ENCODE measurements at regions not wholly inside any gene's neighbourhood (a gene's known extent, or its start where the extent isn't known, plus 50 kb on each side); places are given as distances from the start of the nearest gene placed in this dataset.

DNA sequence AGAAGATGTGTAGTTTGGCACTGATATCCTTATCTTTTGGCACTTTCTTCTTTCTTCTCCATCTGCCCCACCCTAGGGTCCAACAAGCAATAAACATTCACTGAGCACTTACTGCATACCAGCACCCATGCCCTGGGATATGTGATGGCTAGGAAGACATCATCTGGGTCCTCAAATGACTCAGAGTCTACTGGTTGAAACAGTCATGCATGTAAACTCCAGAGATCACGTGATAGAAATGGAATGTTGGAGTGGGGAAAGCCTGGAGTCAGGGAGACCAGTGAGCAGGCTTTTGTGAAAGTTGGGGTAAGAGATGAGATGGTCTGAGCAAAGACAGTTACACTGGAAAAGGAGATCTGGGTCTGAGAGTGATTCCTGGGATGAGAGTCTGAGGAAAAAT is 724.9 kb upstream of the TENM4 start:
- H3K4me3 Mint-ChIP-seq, result no peak overlapping the region
- peaks cover 23% of the 10 kb centered on the region for H3K9me3 Mint-ChIP-seq (ENCODE audit: low read depth)

DNA sequence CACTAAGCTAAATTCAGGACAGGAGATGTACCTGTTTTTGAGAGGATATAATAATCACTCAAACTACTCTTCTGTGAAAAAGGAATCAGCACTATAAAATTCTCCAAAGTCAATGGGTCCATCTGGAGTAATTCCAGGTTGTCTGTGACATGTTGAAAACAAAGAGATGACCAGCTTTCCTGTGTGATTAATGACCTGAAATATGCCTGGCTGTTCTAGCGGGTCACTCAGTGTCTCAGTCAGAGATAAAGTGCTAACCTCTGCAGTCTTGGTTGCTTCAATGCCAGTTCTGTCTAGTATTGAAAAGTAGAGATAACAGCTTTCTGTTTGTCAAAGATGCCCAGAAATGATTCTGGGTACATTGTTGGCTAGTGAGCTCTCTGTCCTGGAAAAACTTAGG is 722.6 kb upstream of the TENM4 start:
- Mint-ChIP-seq H3K4me1 (ENCODE audit: low read depth) (no peaks in the 10 kb centered on the region), H3K27ac (no peak overlapping the region), H3K4me3 (no peak overlapping the region), H3K27me3 (no peaks in the 10 kb centered on the region), H3K9me3 (ENCODE audit: low read depth) (peaks cover 11% of the 10 kb centered on the region), H3K36me3 (no peaks in the 10 kb centered on the region)

More for the DNA sequence above, 724.9 kb upstream of the TENM4 start:
- Mint-ChIP-seq H3K27me3 (no peaks in the 10 kb centered on the region), H3K4me1 (ENCODE audit: low read depth) (no peaks in the 10 kb centered on the region), H3K27ac (no peak overlapping the region), H3K36me3 (no peaks in the 10 kb centered on the region)

DNA sequence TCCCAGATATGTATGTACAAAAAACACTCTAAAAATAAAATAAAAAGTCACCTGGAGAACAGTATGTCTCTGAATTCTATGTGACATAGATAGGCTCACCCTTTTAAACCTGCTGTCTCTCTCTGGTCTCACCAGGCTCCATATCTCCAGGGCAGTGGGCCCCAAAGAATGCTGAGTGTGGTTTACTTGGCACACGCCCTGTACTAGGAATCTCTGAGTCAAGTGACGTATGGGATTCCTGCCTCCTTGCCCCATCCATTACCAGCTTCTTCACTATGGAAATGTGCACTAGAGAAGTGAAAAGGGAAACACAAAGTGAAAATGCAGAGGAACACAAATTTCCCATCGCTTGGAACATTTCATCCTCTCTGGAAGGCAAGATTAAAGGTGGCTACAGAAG is 722.2 kb upstream of the TENM4 start:
- Mint-ChIP-seq H3K36me3 (no peaks in the 10 kb centered on the region), H3K9me3 (ENCODE audit: low read depth) (peaks cover 11% of the 10 kb centered on the region), H3K27me3 (no peaks in the 10 kb centered on the region), H3K4me1 (ENCODE audit: low read depth) (no peaks in the 10 kb centered on the region), H3K27ac (no peak overlapping the region), H3K4me3 (no peak overlapping the region)

DNA sequence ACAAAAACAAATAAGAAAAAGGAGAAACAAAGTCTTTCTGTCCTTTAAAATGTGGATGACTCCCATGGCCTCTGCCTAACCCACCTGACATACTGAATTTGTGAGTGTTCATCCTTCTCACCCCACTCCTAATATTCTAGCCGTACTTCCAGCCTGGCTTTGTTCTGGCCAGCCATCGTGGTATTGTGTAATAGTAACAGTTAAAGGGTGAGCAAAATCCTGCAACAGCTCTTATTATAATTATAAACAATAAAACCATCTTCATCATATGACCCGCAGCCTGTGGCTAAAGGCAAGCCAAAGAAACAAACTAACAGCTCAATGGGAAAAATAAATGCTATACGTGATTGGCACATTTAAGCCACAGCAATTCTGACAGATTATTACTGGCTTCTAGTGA is 721.6 kb upstream of the TENM4 start:
- no peak overlapping the region for H3K27ac Mint-ChIP-seq
- H3K4me3 Mint-ChIP-seq, result no peak overlapping the region
- no peaks in the 10 kb centered on the region for H3K27me3 Mint-ChIP-seq
- no peaks in the 10 kb centered on the region for H3K36me3 Mint-ChIP-seq
- no peaks in the 10 kb centered on the region for H3K4me1 Mint-ChIP-seq (ENCODE audit: low read depth)
- H3K9me3 Mint-ChIP-seq (ENCODE audit: low read depth), result peaks cover 11% of the 10 kb centered on the region

DNA sequence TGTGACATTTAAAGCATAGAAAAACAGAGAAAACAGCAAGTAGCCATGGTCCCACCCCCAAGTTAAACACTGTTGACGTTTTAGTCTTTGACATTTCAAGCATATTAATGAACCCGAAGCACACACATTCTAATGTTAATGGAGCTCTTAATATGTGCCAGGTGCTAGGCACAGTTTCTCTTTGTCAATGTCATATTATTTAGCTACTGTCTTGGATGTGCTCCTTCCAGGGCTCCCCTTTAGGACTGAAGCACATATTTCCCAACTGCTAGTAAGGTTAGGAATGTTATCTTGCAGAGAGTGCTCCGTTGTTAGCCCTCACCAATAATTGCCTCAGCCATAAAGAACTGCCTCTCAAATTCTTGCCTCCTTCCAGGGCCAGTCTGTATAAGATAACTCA is 716.6 kb upstream of the TENM4 start:
- Mint-ChIP-seq H3K27ac (no peak overlapping the region), H3K27me3 (no peaks in the 10 kb centered on the region), H3K36me3 (no peaks in the 10 kb centered on the region), H3K4me1 (ENCODE audit: low read depth) (no peaks in the 10 kb centered on the region), H3K4me3 (no peak overlapping the region), H3K9me3 (ENCODE audit: low read depth) (peaks cover 4% of the 10 kb centered on the region)

DNA sequence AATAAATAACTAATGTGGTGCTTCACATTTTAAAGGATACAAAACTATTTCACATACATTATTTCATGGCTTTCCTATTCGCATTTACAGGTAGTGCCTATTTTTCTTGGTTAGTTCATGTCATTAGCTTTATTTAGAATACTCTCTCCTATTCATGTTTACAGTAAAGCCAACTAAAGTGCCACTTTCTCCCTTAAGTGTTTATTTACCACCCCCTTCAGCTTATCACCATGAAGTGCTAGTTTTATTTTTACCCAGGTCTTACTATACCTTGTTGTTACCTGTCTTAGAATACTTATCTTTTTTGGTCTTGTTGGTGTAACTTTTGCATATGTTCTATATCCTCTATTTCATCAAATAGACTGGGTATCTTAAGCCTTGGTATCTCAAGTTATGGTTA is 715.2 kb upstream of the TENM4 start:
- no peaks in the 10 kb centered on the region for H3K27me3 Mint-ChIP-seq
- no peaks in the 10 kb centered on the region for H3K36me3 Mint-ChIP-seq
- H3K4me1 Mint-ChIP-seq (ENCODE audit: low read depth), result no peaks in the 10 kb centered on the region
- no peak overlapping the region for H3K27ac Mint-ChIP-seq
- H3K9me3 Mint-ChIP-seq (ENCODE audit: low read depth), result peaks cover 4% of the 10 kb centered on the region
- no peak overlapping the region for H3K4me3 Mint-ChIP-seq

DNA sequence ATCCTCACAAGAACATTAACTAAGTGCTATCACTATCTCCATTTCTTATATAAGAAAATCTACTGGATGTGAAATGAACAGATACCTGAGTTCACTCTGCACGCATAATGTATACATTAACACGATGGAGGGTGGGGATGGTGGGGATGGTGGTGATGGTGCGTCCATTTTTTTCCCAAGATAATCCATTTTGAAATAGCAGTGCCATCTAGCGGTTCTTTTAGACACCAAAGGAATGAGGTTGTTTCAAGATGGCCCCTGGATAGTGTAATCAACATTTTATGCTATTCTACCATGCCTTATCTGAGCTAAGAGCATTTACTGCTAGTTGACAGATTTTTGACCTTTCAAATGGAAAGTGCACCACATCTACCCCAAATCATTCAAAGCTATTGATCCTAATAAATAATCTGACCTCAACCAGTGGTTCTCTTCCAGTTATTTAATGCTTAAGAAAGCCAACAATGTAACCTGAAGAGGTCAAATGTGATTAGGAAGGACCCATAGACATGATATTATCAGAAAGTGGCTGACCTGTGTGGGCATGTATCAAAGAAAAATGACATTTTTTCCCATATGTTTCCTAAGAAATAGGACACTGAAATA is 714.7 kb upstream of the TENM4 start:
- Mint-ChIP-seq H3K36me3 (no peaks in the 10 kb centered on the region), H3K9me3 (ENCODE audit: low read depth) (peaks cover 3% of the 10 kb centered on the region), H3K4me1 (ENCODE audit: low read depth) (no peaks in the 10 kb centered on the region), H3K4me3 (no peak overlapping the region), H3K27ac (no peak overlapping the region), H3K27me3 (no peaks in the 10 kb centered on the region)

DNA sequence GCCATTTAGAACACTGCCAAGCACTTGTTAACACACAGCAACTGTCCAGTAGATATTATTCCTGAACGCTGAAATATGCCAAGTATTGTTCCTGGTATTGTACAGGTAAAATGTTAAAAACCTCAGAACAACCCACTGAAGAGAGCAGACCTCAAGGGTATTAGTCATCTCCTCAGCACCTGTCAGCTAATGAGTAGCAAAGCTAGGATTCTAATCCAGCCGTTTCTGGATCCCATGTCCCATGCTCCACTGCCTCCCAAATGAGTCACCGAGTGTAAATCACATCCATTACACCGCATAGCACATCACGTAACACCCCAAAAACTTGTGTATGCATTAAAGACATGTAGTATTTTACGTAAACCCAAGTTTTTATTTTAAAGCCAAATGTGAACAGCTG is 705.4 kb upstream of the TENM4 start:
- Mint-ChIP-seq H3K27me3 (no peaks in the 10 kb centered on the region), H3K9me3 (ENCODE audit: low read depth) (no peaks in the 10 kb centered on the region), H3K36me3 (no peaks in the 10 kb centered on the region), H3K4me3 (no peak overlapping the region), H3K27ac (no peak overlapping the region), H3K4me1 (ENCODE audit: low read depth) (no peaks in the 10 kb centered on the region)

DNA sequence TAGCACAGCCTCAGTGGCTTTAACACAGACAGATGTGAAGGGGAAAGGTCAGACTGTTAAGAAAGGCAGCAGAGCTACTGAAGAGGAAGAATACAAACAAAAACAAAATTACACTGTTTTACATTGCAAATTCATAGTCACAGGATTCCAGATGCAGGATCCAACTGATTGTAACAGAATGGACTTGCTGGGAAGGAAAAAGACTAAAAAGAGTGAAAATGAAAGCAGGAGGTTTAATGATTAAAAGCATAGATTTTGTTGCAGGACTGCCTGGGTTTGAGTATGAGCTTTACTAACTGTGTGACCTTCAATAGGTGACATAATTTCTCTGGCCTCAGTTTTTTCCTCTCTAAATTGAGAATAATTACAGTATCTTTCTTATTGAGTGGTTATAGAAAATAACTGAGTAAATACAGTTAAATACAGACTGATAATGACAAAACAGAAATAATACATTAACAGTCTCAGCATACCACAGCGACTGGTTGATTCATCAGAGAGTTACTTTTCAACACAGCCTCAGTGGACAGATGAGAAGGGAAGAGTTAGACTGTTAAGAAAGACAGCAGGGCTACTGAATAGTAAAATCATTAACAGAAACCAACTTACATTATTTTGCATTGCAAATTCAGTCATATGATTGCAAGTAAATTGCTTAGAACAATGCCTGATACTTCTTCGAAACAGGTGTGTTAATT is 704.2 kb upstream of the TENM4 start:
- Mint-ChIP-seq H3K27ac (no peak overlapping the region), H3K27me3 (no peaks in the 10 kb centered on the region), H3K4me1 (ENCODE audit: low read depth) (no peaks in the 10 kb centered on the region), H3K9me3 (ENCODE audit: low read depth) (no peaks in the 10 kb centered on the region), H3K4me3 (no peak overlapping the region), H3K36me3 (no peaks in the 10 kb centered on the region)

DNA sequence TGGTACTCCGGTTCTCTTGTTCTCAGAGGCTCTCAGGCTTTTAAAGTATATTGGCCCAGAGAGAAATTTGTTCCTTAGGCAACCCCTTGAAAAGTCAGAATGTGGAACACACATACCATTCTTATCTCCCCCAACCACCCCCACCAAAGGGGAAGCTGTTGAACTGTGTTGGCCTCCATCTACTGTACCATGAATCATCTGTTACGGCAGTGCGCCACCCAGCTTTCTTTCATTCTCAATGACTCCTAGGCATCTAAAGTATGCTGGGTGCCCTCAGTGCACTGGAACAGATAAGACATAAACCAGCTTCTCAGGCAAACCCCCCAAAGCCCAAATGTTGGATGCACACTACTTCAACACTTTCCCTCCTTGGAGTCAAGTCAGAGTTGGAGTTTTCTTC is 696.2 kb upstream of the TENM4 start:
- no peak overlapping the region for H3K4me3 Mint-ChIP-seq
- no peak overlapping the region for H3K27ac Mint-ChIP-seq
- H3K4me1 Mint-ChIP-seq (ENCODE audit: low read depth), result no peaks in the 10 kb centered on the region
- no peaks in the 10 kb centered on the region for H3K36me3 Mint-ChIP-seq
- no peaks in the 10 kb centered on the region for H3K27me3 Mint-ChIP-seq
- peaks cover 5% of the 10 kb centered on the region for H3K9me3 Mint-ChIP-seq (ENCODE audit: low read depth)

DNA sequence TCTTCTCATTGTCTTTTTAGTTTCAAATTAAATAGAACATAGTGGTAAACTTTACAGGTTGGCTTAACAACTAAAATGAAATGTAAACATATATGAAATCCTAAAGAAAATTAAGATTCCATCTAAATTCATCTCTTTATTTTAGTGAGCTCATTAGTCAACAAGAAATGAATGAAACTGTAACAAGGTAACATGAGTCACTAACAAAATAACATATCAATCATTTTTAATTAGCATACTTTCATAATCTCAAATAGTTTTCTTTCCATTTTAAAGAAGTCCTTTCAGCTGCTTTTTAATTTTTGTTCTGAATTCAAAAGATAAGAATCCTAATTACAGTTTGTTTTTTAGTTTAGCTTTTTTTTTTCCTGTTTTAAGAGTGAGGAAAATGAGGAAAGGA is 688.6 kb upstream of the TENM4 start:
- Mint-ChIP-seq H3K27me3 (no peaks in the 10 kb centered on the region), H3K4me1 (ENCODE audit: low read depth) (no peaks in the 10 kb centered on the region), H3K27ac (no peak overlapping the region), H3K4me3 (no peak overlapping the region), H3K9me3 (ENCODE audit: low read depth) (no peaks in the 10 kb centered on the region), H3K36me3 (no peaks in the 10 kb centered on the region)

DNA sequence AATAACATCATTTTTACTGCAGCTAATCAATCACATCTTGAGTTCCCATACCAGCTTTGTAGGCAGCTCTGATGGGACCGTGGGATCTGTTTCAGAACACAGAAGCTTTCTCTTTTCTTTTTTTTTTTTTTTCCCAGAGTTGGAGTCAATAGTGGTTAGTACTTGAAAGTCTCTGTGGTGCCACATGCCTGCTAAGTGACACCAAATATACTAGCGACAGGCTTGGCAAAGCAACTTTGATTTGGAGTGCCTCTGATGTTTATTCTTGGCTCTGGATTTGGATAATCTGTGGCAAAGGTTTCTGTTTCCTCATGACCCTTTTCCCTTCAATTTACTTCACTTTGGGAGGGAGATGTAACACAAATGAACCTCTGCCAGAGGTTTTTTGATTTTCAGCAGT is 681.4 kb upstream of the TENM4 start:
- Mint-ChIP-seq H3K4me1 (ENCODE audit: low read depth) (no peaks in the 10 kb centered on the region), H3K36me3 (no peaks in the 10 kb centered on the region), H3K27me3 (no peaks in the 10 kb centered on the region), H3K27ac (no peak overlapping the region), H3K9me3 (ENCODE audit: low read depth) (peaks cover 4% of the 10 kb centered on the region), H3K4me3 (no peak overlapping the region)

DNA sequence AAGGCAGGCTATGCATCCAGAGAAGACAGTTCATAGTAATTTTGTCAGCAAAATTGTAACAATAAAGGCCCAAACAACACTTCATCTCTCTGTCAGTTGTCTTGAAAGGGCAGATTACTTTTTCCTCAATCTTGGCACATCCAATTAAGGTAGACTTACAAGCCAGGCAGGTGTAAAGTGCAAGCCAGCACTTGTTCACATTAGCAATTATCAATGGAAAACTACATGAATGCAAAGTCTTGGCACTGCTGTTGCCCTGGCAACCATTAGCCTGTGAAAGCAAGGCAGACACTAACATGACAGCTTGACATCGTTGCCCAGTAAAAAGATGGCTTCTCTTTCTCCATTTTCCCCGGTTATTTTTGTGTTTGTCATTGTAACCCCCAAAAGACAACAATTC is 677.2 kb upstream of the TENM4 start:
- Mint-ChIP-seq H3K9me3 (ENCODE audit: low read depth) (peaks cover 4% of the 10 kb centered on the region), H3K36me3 (no peaks in the 10 kb centered on the region), H3K4me3 (no peak overlapping the region), H3K4me1 (ENCODE audit: low read depth) (no peaks in the 10 kb centered on the region), H3K27ac (no peak overlapping the region), H3K27me3 (no peaks in the 10 kb centered on the region)

DNA sequence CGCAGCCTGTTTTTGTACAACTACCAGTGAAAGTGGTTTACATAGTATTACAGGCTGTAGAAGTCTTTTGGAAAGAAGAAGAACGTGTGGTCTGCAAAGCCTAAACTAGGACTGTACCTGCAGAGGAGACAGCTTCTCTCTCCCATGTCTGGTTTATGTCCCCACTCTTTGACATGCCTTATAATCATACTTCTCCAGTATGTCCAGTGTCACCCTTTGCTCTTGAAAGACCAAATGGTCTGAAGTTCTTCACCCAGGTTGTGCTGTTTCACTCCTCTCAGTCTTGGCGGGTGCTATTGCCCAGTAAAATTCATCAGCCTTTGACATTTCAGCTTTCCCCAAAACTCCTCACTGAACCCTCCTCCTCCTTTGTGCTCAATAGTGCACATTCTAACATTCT is 676.0 kb upstream of the TENM4 start:
- no peak overlapping the region for H3K4me3 Mint-ChIP-seq
- no peaks in the 10 kb centered on the region for H3K36me3 Mint-ChIP-seq
- no peaks in the 10 kb centered on the region for H3K27me3 Mint-ChIP-seq
- no peaks in the 10 kb centered on the region for H3K4me1 Mint-ChIP-seq (ENCODE audit: low read depth)
- H3K27ac Mint-ChIP-seq, result no peak overlapping the region
- peaks cover 4% of the 10 kb centered on the region for H3K9me3 Mint-ChIP-seq (ENCODE audit: low read depth)

DNA sequence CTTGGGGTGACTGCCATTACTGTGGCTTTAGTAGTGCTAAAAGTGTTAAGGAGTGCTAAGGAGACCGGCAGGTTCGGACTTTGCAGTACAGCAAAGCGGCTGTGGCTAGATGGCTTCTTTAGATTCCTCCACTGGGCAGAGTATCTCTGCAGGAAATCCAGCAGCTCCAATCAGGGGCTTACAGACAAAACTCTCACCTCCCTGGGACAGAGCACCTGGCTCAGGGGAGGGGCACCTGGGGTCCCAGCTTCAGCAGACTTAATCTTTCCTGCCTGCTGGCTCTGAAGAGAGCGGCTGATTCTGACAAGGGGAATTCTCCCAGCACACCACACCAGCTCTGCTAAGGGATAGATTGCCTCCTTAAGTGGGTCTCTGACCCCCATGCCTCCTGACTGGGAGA is 668.8 kb upstream of the TENM4 start:
- Mint-ChIP-seq H3K36me3 (no peaks in the 10 kb centered on the region), H3K27me3 (no peaks in the 10 kb centered on the region), H3K27ac (no peak overlapping the region), H3K4me1 (ENCODE audit: low read depth) (no peaks in the 10 kb centered on the region), H3K9me3 (ENCODE audit: low read depth) (peaks cover 4% of the 10 kb centered on the region), H3K4me3 (no peak overlapping the region)

DNA sequence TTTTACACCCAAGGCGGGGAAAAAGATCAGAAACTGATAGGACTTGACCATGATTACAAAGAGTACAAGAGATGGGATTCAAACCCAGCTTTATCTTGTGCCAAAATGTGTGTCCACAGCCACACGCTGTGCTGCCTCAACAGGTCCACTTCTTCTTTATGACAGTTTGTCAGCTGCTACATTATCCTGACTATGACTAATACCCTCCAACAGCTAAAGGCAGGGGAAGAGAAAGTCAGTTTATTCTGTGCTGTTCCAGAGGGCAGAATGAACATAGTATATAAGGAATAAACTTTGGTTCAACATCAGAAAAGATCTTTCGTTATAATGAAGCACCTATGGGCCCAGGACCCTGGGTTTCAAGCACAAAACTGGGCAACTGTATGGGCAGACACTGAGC is 668.2 kb upstream of the TENM4 start:
- Mint-ChIP-seq H3K36me3 (no peaks in the 10 kb centered on the region), H3K27me3 (no peaks in the 10 kb centered on the region), H3K4me3 (no peak overlapping the region), H3K27ac (no peak overlapping the region), H3K9me3 (ENCODE audit: low read depth) (peaks cover 4% of the 10 kb centered on the region), H3K4me1 (ENCODE audit: low read depth) (no peaks in the 10 kb centered on the region)
